ENCODE measurements at regions not wholly inside any gene's neighbourhood (a gene's known extent, or its start where the extent isn't known, plus 50 kb on each side); places are given as distances from the start of the nearest gene placed in this dataset.
"Not testable (repeated sequence)": the region's sequence is repeated elsewhere in the genome, so short reads cannot be mapped to it uniquely, and the experiment has no call there.

DNA sequence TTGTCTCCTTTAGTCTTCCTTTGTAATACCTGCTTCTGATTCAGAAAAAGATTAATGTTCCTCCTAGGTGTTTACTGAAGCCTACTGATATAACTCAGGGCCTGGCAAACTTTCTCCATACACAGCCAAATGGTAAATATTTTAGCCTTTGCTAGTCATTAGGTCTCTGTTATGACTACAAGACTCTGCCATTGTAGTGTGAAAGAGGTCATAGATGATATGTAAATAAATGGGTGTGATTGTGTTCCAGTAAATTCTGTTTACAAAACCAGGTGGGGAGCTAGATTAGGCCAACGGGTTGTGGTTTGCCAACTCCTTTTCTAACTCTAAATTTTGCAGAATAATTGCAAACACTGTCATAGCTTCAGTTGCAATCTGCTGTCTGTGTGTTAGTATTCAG, 568.1 kb upstream of the GNPDA2 start:
- DNase-seq = no peak
- no peak overlapping the region for H3K27ac Mint-ChIP-seq
- no peak overlapping the region for H3K4me3 Mint-ChIP-seq
- H3K9me3 Mint-ChIP-seq = peaks cover 14% of the 10 kb centered on the region
- no peaks in the 10 kb centered on the region for H3K4me1 Mint-ChIP-seq (ENCODE audit: low read depth)
- H3K27me3 Mint-ChIP-seq (ENCODE audit: low read depth) = no peaks in the 10 kb centered on the region
- intact Hi-C loops (cut with micrococcal nuclease) = no loop called here
- H3K36me3 Mint-ChIP-seq (ENCODE audit: low read depth) = no peaks in the 10 kb centered on the region
- CTCF ChIA-PET = no interaction called here

DNA sequence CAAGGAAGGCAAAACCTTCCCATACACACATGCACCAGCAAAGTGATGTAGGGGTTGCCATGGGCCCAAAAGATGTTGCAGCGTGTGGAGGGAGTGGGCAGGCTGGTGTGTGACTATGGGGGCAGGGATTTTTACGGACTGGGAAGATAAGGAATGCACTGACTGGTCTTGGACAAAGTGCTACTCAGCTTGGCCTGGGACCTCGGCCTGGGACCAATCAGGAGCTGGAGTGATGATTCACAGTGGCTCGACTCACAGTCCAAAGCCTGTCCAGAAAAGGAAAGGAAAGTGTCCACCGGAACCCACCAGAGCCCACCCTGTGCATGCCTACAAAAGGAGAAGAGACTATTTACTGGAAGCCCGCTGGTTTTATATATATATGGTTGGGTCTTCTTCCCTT, 567.0 kb upstream of the GNPDA2 start:
- Mint-ChIP-seq H3K36me3 (ENCODE audit: low read depth) (no peaks in the 10 kb centered on the region), H3K27me3 (ENCODE audit: low read depth) (no peaks in the 10 kb centered on the region), H3K27ac (no peak overlapping the region), H3K9me3 (peaks cover 14% of the 10 kb centered on the region), H3K4me1 (ENCODE audit: low read depth) (no peaks in the 10 kb centered on the region), H3K4me3 (no peak overlapping the region)
- intact Hi-C loops (cut with micrococcal nuclease) = no loop called here
- no peak for DNase-seq
- CTCF ChIA-PET = no interaction called here

DNA sequence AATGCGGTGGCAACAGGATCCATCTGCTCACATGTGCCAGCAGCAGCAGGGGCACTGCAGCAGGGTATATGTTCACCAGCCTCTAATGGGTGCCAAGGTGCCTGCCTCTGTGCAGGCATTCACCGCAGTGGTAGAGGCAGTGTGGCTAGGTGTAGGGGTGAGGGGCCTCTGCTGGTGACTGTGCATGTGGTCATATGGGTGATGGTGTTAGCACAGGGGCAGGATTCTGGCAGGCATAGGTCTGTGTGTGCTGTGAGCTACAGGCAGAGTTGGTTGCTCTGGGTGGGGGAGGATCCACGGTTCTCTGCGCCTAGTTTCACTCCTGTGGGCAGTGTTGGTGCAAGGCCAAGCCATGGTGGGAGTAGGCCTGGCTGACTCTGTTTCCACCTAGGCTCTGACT, 566.5 kb upstream of the GNPDA2 start:
- Mint-ChIP-seq H3K9me3 (peaks cover 14% of the 10 kb centered on the region), H3K4me3 (no peak overlapping the region), H3K27ac (no peak overlapping the region), H3K4me1 (ENCODE audit: low read depth) (no peaks in the 10 kb centered on the region), H3K36me3 (ENCODE audit: low read depth) (no peaks in the 10 kb centered on the region), H3K27me3 (ENCODE audit: low read depth) (no peaks in the 10 kb centered on the region)
- intact Hi-C loops (cut with micrococcal nuclease) = no loop called here
- no peak for DNase-seq
- CTCF ChIA-PET = no interaction called here

DNA sequence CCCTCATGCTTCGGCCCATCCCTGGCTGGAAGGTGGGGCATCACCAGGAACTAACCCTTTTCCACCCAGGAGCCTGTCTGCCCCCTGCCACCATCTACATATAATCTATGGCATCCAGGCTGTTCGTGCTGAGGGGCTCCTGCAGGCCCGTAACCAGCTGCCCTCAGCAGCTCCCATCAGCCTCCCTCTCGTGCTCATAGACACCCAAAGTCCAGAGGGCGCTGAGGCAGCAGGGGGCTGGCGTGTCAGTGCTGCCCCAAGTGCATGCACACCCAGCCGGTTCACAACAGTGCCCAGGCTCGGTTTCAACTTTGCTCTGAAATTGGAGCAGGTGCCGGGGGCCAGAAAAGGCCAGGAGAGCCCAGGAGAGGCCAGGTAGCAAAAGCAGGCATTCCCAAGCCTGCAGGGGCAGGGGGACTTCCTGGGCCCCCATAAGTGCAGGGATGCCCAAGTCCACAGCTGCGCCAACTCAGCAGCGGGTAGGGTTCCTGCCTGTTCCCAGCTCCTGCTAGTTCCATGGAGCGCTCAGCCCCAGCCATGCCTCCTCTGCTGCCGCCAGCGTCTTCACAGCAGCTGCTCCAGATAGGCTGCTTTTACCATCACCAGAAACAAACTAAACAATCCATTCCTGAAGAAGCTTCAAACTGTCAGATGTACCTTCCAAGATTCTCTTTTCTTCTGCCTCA, 558.2 kb upstream of the GNPDA2 start:
- intact Hi-C loops (cut with micrococcal nuclease) = no loop called here
- Mint-ChIP-seq H3K27me3 (ENCODE audit: low read depth) (no peaks in the 10 kb centered on the region), H3K4me3 (no peak overlapping the region), H3K4me1 (ENCODE audit: low read depth) (no peaks in the 10 kb centered on the region), H3K36me3 (ENCODE audit: low read depth) (no peaks in the 10 kb centered on the region), H3K27ac (no peak overlapping the region), H3K9me3 (peaks cover 10% of the 10 kb centered on the region)
- DNase-seq = no peak
- CTCF ChIA-PET = interaction anchor here (0.6 kb wide), 1 partner anchor 471 kb away, joined by 3 read pairs; no protein-coding TSS in a partner anchor

DNA sequence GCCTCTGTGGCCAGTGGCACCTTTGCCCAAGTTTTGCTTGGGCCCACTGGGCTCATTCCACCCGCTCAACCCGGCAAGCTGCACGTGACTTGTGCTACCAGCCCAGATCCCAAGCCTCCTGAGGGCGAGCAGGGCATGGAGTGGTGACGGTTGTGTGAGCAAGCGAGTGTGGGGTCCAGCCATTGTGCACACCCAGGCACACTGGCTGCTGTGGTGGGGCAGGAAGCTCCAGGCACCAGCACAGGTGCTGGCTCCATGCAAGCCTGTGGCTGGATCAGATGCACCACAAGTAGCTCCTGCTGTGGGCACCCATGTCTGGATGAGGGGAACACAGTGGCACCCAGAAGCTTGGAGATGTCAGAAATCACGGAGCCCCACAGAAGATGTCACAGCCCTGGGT, 557.0 kb upstream of the GNPDA2 start:
- Mint-ChIP-seq H3K9me3 (peaks cover 10% of the 10 kb centered on the region), H3K4me3 (no peak overlapping the region), H3K27me3 (ENCODE audit: low read depth) (no peaks in the 10 kb centered on the region), H3K36me3 (ENCODE audit: low read depth) (no peaks in the 10 kb centered on the region), H3K4me1 (ENCODE audit: low read depth) (no peaks in the 10 kb centered on the region), H3K27ac (no peak overlapping the region)
- intact Hi-C loops (cut with micrococcal nuclease) = no loop called here
- DNase-seq = no peak
- CTCF ChIA-PET = no interaction called here

DNA sequence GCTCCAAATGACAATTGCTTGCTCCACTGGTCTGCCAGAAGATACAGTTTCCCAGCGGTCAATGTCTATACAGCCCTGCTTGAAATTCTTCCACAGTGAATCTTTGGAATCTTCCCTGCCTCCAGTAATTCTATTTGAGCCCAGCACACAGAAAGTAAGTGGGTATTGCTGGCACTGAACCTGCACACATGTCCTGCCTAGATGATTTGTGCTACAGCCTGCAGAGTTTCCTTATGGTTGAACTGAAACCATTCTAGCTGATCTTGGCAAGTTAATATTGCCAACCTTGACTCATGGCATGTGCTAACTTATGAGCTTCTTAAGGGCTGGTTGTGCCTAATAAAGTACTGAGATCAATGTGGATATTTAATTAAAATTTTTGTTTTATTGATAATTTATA, 553.8 kb upstream of the GNPDA2 start:
- Mint-ChIP-seq H3K4me1 (ENCODE audit: low read depth) (no peaks in the 10 kb centered on the region), H3K36me3 (ENCODE audit: low read depth) (no peaks in the 10 kb centered on the region), H3K27me3 (ENCODE audit: low read depth) (no peaks in the 10 kb centered on the region), H3K4me3 (no peak overlapping the region), H3K9me3 (peaks cover 5% of the 10 kb centered on the region), H3K27ac (no peak overlapping the region)
- CTCF ChIA-PET = no interaction called here
- intact Hi-C loops (cut with micrococcal nuclease) = no loop called here
- no peak for DNase-seq

DNA sequence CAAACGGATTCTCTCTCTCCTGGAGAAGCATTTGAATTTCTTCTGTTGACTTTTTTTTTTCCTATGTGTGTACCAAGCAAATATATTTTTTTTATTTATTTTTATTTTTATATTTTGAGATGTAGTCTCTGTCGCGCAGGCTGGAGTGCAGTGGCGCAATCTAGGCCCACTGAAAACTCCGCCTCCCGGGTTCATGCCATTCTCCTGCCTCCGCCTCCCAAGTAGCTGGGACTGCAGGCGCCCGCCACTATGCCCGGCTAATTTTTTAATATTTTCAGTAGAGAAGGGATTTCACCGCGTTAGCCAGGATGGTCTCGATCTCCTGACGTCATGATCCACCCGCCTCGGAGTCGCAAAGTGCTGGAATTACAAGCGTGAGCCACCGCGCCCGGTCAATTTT, 549.5 kb upstream of the GNPDA2 start:
- Mint-ChIP-seq H3K9me3 (peaks cover 9% of the 10 kb centered on the region), H3K4me3 (no peak overlapping the region), H3K27ac (no peak overlapping the region), H3K36me3 (ENCODE audit: low read depth) (no peaks in the 10 kb centered on the region), H3K27me3 (ENCODE audit: low read depth) (no peaks in the 10 kb centered on the region), H3K4me1 (ENCODE audit: low read depth) (no peaks in the 10 kb centered on the region)
- DNase-seq = no peak
- intact Hi-C loops (cut with micrococcal nuclease) = no loop called here
- CTCF ChIA-PET = no interaction called here

DNA sequence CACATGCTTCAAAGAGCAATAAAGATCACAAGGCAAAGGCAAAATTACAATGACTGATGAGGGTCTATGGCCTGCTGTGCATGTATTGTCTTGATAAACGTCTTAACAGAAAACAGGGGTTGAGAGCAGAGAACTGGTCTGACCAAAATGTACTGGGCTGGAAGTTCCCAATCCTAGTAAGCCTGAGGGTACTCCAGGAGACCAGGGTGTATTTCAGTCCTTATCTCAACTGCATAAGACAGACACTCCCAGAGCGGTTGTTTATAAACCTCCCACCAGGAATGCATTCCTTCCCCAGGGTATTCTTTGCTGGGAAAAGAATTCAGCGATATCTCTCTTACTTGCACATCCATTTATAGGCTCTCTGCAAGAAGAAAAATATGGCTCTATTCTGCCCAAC, 521.8 kb upstream of the GNPDA2 start:
- H3K9me3 Mint-ChIP-seq; H3K4me1 Mint-ChIP-seq (ENCODE audit: low read depth); H3K27me3 Mint-ChIP-seq (ENCODE audit: low read depth); H3K27ac Mint-ChIP-seq; H3K4me3 Mint-ChIP-seq; H3K36me3 Mint-ChIP-seq (ENCODE audit: low read depth); CTCF ChIA-PET; intact Hi-C loops (cut with micrococcal nuclease); DNase-seq: not testable (repeated sequence)

DNA sequence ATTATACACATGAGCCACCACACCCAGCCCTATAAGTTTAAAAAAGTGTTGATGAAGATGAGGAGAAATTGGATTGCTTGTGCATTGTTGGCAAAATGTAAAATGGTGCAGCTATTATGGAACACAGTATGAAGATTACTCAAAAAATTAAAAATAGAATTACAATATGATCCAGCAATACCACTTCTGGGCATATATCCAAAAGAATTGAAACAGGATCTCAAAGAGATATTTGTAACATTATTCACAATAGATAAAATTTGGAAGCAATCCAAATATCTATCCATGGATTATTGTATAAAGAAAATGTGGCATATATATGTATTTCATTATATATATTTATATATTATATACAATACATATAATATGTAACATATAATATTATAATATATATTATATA, 515.6 kb upstream of the GNPDA2 start:
- no peaks in the 10 kb centered on the region for H3K4me1 Mint-ChIP-seq (ENCODE audit: low read depth)
- no peak for DNase-seq
- H3K9me3 Mint-ChIP-seq = peaks cover 3% of the 10 kb centered on the region
- CTCF ChIA-PET = no interaction called here
- H3K27ac Mint-ChIP-seq = no peak overlapping the region
- no peaks in the 10 kb centered on the region for H3K27me3 Mint-ChIP-seq (ENCODE audit: low read depth)
- H3K4me3 Mint-ChIP-seq = no peak overlapping the region
- no peaks in the 10 kb centered on the region for H3K36me3 Mint-ChIP-seq (ENCODE audit: low read depth)
- intact Hi-C loops (cut with micrococcal nuclease) = no loop called here

DNA sequence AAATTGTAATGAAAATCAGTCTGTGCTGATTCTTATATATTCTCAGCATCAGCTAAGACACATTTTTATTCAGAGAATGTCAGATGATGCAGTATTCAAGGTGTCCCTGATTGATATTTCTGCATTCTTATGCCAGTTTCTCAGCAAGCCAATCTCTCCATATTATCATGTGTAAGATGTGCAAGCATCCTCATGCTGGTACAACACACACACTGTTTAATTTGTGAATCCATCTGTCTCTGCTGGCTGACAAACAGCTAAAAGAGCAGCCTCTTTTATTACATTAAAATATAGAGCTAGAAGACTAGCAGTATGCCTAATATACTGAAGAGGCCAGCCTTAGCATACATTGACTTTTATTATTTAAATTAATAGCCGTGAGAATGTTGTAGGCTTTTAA, 502.9 kb upstream of the GNPDA2 start:
- no peaks in the 10 kb centered on the region for H3K36me3 Mint-ChIP-seq (ENCODE audit: low read depth)
- H3K4me3 Mint-ChIP-seq = no peak overlapping the region
- H3K4me1 Mint-ChIP-seq (ENCODE audit: low read depth) = no peaks in the 10 kb centered on the region
- intact Hi-C loops (cut with micrococcal nuclease) = no loop called here
- CTCF ChIA-PET = no interaction called here
- no peak overlapping the region for H3K27ac Mint-ChIP-seq
- no peaks in the 10 kb centered on the region for H3K27me3 Mint-ChIP-seq (ENCODE audit: low read depth)
- no peak for DNase-seq
- H3K9me3 Mint-ChIP-seq = peaks cover 6% of the 10 kb centered on the region

DNA sequence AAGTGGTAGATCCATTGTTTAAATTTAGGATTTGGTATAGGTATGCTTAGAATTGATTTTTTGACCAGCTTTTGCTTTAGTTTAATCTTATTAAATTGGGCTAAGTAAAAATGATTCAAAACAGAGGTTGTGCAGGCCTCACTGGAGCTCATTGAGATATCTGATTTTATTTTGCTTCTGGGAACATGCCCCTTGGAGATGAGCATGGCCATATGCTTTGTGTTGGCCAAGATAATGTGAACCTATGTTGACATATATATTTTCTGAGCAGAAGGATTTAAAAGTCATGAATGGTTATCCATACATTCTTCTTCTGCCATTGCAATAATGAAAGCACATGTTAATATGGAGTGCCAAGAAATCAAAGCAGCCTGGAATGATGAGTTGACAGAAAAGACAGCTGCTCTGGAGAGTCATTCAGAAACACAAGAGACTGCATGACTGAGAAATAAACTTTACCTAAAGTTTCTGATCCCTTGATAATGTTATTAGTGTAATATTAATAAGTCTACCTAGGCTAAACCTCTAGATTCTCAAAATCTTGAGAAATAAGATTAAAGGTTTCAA, 489.7 kb upstream of the GNPDA2 start:
- intact Hi-C loops (cut with micrococcal nuclease) = no loop called here
- DNase-seq = no peak
- no peaks in the 10 kb centered on the region for H3K36me3 Mint-ChIP-seq (ENCODE audit: low read depth)
- no peak overlapping the region for H3K4me3 Mint-ChIP-seq
- no peaks in the 10 kb centered on the region for H3K4me1 Mint-ChIP-seq (ENCODE audit: low read depth)
- H3K27me3 Mint-ChIP-seq (ENCODE audit: low read depth) = no peaks in the 10 kb centered on the region
- H3K27ac Mint-ChIP-seq = no peak overlapping the region
- CTCF ChIA-PET = no interaction called here
- no peaks in the 10 kb centered on the region for H3K9me3 Mint-ChIP-seq

DNA sequence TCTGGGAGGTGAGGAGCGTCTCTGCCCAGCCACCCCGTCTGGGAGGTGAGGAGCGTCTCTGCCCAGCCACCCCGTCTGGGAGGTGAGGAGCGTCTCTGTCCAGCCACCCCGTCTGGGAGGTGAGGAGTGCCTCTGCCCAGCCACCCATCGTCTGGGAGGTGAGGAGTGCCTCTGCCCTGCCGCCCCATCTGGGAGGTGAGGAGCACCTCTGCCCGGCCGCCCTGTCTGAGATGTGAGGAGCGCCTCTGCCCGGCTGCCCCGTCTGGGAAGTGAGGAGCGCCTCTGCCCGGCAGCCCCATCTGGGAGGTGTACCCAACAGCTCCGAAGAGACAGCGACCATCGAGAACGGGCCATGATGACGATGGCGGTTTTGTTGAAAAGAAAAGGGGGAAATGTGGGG, 482.1 kb upstream of the GNPDA2 start:
- not testable (repeated sequence) for H3K4me3 Mint-ChIP-seq

DNA sequence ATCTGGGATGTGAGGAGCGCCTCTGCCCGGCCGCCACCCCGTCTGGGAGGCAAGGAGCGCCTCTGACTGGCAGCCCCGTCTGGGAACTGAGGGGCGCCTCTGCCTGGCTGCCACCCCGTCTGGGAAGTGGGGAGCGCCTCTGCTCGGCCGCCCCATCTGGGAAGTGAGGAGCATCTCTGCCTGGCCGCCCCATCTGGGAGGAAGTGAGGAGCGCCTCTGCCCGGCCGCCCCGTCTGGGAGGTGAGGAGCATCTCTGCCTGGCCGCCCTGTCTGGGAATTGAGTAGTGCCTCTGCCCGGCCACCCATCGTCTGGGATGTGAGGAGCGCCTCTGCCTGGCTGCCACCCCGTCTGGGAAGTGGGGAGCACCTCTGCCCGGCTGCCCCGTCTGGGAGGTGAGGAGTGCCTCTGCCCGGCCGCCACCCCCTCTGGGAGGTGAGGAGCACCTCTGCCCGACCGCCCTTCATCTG, 481.5 kb upstream of the GNPDA2 start:
- intact Hi-C loops (cut with micrococcal nuclease); H3K27ac Mint-ChIP-seq; H3K9me3 Mint-ChIP-seq; H3K27me3 Mint-ChIP-seq (ENCODE audit: low read depth); CTCF ChIA-PET; H3K4me3 Mint-ChIP-seq; H3K4me1 Mint-ChIP-seq (ENCODE audit: low read depth); DNase-seq; H3K36me3 Mint-ChIP-seq (ENCODE audit: low read depth): not testable (repeated sequence)

More for the DNA sequence above, 482.1 kb upstream of the GNPDA2 start:
- DNase-seq; H3K27me3 Mint-ChIP-seq (ENCODE audit: low read depth); intact Hi-C loops (cut with micrococcal nuclease); H3K9me3 Mint-ChIP-seq; H3K36me3 Mint-ChIP-seq (ENCODE audit: low read depth); H3K4me1 Mint-ChIP-seq (ENCODE audit: low read depth); CTCF ChIA-PET; H3K27ac Mint-ChIP-seq: not testable (repeated sequence)
